Activated CD8-positive, alpha-beta T cell treated with anti-CD3 and anti-CD28 coated beads for 36 hours (primary cell): ENCODE measurements at regions not wholly inside any gene's neighbourhood (a gene's known extent, or its start where the extent isn't known, plus 50 kb on each side); places are given as distances from the start of the nearest gene placed in this dataset.

Experiments
- ATAC-seq: fragments of 200-7000 bp; cut with Tn5 transposase; one replicate; pipeline ENCODE4 v1.10.0; 2021; ENCODE audit warnings: mild to moderate bottlenecking, moderate library complexity
- CTCF ChIA-PET: fragments of 350-600 bp; sonication (Branson Sonifier 250); formaldehyde crosslinking; loops from one replicate; lab custom pipeline; 2021; ENCODE audit warnings: antibody characterized with exemption; lab: Charles Lee
- POLR2A ChIA-PET: fragments of 350-600 bp; sonication (Branson Sonifier 250); formaldehyde crosslinking; loops from one replicate; lab custom pipeline; 2021; ENCODE audit warnings: antibody characterized with exemption; lab: Charles Lee
- DNase-seq: peaks from one replicate; pipeline ENCODE4 v3.0.0-alpha.2; 2020
- H3K27ac Mint-ChIP-seq: one replicate; pipeline ENCODE4 v1.8.0; 2021; ENCODE audit warnings: mild to moderate bottlenecking, mixed read lengths
- H3K27me3 Mint-ChIP-seq: one replicate; pipeline ENCODE4 v1.8.0; 2021; ENCODE audit warnings: mixed read lengths
- H3K36me3 Mint-ChIP-seq: one replicate; pipeline ENCODE4 v1.8.0; 2021; ENCODE audit warnings: low read depth, mixed read lengths
- H3K4me1 Mint-ChIP-seq: one replicate; pipeline ENCODE4 v1.8.0; 2021; ENCODE audit warnings: low read depth, mixed read lengths
- H3K4me3 Mint-ChIP-seq: one replicate; pipeline ENCODE4 v1.8.0; 2021; ENCODE audit warnings: mild to moderate bottlenecking, moderate library complexity, mixed read lengths
- H3K9me3 Mint-ChIP-seq: one replicate; pipeline ENCODE4 v1.8.0; 2021; ENCODE audit warnings: mixed read lengths
- CTCF ChIP-seq: fragments of 200-600 bp; IDR thresholded peaks from one replicate; pipeline ENCODE4 v1.8.0; 2022; ENCODE audit warnings: antibody characterized with exemption, mild to moderate bottlenecking
- intact Hi-C: fragments of 100-400 bp; cut with micrococcal nuclease; formaldehyde crosslinking; loops from one replicate; pipeline ENCODE4 v1.10.0; 2022

GRCh38 chrX:124426288-124427169 lies 80.2 kb downstream of the SH2D1A start:
- CTCF ChIA-PET = no interaction called here
- POLR2A ChIA-PET = interaction anchor here (0.6 kb wide), 1 partner anchor 57 kb away, joined by 5 read pairs; no protein-coding TSS in a partner anchor

GRCh38 chrX:124433186-124433585 lies 86.8 kb downstream of the SH2D1A start:
- no peaks in the 10 kb centered on the region for H3K9me3 Mint-ChIP-seq
- ChIA-PET POLR2A (no interaction called here), CTCF (no interaction called here)
- no peak overlapping the region for H3K4me3 Mint-ChIP-seq
- ATAC-seq (no peak), DNase-seq (no peak)
- no peak overlapping the region for H3K27ac Mint-ChIP-seq
- H3K36me3 Mint-ChIP-seq = no peaks in the 10 kb centered on the region
- intact Hi-C loops = no loop called here
- no peaks in the 10 kb centered on the region for H3K27me3 Mint-ChIP-seq
- no peaks in the 10 kb centered on the region for H3K4me1 Mint-ChIP-seq
- no peak for TF ChIP-seq CTCF

More at GRCh38 chrX:124426288-124427169, 80.2 kb downstream of the SH2D1A start:
- no peak overlapping the region for H3K27ac Mint-ChIP-seq
- DNase-seq (no peak), ATAC-seq (no peak)
- no peaks in the 10 kb centered on the region for H3K27me3 Mint-ChIP-seq
- H3K4me3 Mint-ChIP-seq = no peak overlapping the region
- no peaks in the 10 kb centered on the region for H3K4me1 Mint-ChIP-seq
- no peaks in the 10 kb centered on the region for H3K9me3 Mint-ChIP-seq
- peaks cover 5% of the 10 kb centered on the region for H3K36me3 Mint-ChIP-seq
- intact Hi-C loops = no loop called here
- no peak for TF ChIP-seq CTCF

GRCh38 chrX:124435616-124436015 lies 89.3 kb downstream of the SH2D1A start:
- ChIA-PET POLR2A (no interaction called here), CTCF (no interaction called here)
- no peak for DNase-seq
- ATAC-seq = no peak
- no peaks in the 10 kb centered on the region for H3K9me3 Mint-ChIP-seq
- intact Hi-C loops = no loop called here
- H3K36me3 Mint-ChIP-seq = no peaks in the 10 kb centered on the region
- TF ChIP-seq CTCF = no peak
- no peaks in the 10 kb centered on the region for H3K4me1 Mint-ChIP-seq
- no peak overlapping the region for H3K27ac Mint-ChIP-seq
- no peaks in the 10 kb centered on the region for H3K27me3 Mint-ChIP-seq
- no peak overlapping the region for H3K4me3 Mint-ChIP-seq

- intact Hi-C loops = no loop called here
- Mint-ChIP-seq H3K4me3 (no peak overlapping the region), H3K27me3 (no peaks in the 10 kb centered on the region), H3K36me3 (no peaks in the 10 kb centered on the region), H3K9me3 (no peaks in the 10 kb centered on the region), H3K4me1 (peaks cover 25% of the 10 kb centered on the region), H3K27ac (no peak overlapping the region)
- ChIA-PET CTCF (no interaction called here), POLR2A (no interaction called here)
- DNase-seq (no peak), ATAC-seq (no peak)
- TF ChIP-seq CTCF = no peak
These were observed 94.3 kb downstream of the SH2D1A start for GRCh38 chrX:124440695-124441094.

GRCh38 chrX:124441971-124442590 lies 95.7 kb downstream of the SH2D1A start:
- Mint-ChIP-seq H3K4me1 (peaks cover 25% of the 10 kb centered on the region), H3K36me3 (no peaks in the 10 kb centered on the region), H3K9me3 (no peaks in the 10 kb centered on the region), H3K27me3 (no peaks in the 10 kb centered on the region), H3K27ac (peak overlapping the region; percentile 63), H3K4me3 (no peak overlapping the region)
- peak; percentile 12 for DNase-seq
- no peak for TF ChIP-seq CTCF
- intact Hi-C loops = no loop called here
- CTCF ChIA-PET = no interaction called here
- ATAC-seq = peak; percentile 39
- POLR2A ChIA-PET = no interaction called here
